ENCODE measurements at regions not wholly inside any gene's neighbourhood (a gene's known extent, or its start where the extent isn't known, plus 50 kb on each side); places are given as distances from the start of the nearest gene placed in this dataset.
A peak's percentile ranks its signal among the peaks of the same experiment; 100 is the strongest.
"Not testable (repeated sequence)": the region's sequence is repeated elsewhere in the genome, so short reads cannot be mapped to it uniquely, and the experiment has no call there.

DNA sequence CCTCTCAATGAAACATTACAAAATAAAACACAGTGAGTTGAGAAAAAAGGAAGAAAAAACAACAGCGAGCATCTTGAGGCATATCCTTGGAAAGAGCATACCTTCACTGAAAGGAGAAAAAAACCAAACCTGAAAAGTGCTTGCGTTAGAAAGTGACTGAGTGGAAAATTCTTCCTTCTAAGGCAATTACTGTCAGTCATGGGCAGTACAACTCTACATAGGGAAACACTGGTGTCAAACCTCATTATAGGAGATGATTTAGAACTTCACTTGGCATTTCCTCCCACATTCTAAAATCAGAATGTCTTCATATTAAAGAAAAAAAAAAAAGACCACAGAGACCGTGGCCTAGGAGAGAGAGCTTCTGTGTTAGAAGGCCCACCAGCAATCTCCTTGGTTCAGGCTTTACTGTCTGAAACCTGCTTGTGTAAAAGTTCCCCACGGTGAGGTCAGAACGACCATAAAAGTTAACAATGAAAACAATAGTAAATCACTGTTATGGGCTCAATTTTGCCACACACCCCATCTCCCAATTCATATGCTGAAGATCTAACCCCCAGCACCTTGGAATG lies 91.1 kb upstream of the CRY1 start:
- Histone ChIP-seq H3K9me2 (ENCODE audit: insufficient read depth) (no peaks in the 10 kb centered on the region), H3K4me2 (ENCODE audit: unreplicated experiment) (no peak overlapping the region), H3K36me3 (ENCODE audit: low read depth) (no peaks in the 10 kb centered on the region), H3K9ac (no peak overlapping the region), H3K27ac (no peak overlapping the region), H2AFZ (no peak overlapping the region), H3K79me2 (ENCODE audit: insufficient read depth) (no peaks in the 10 kb centered on the region), H3K9me3 (ENCODE audit: low read depth) (no peaks in the 10 kb centered on the region), H3K4me3 (no peak overlapping the region), H3K27me3 (replicated peaks; ENCODE audit: insufficient read depth) (peaks cover 12% of the 10 kb centered on the region), H4K20me1 (ENCODE audit: insufficient read depth) (no peaks in the 10 kb centered on the region), H3F3A (ENCODE audit: insufficient read depth) (no peaks in the 10 kb centered on the region), H3K4me1 (ENCODE audit: insufficient read depth) (no peaks in the 10 kb centered on the region)
- DNase-seq: no peak
- in situ Hi-C loops (cut with MboI): no loop called here
- 6 to 11% methylated on average over 5 of the region's 5 CpGs for WGBS, 2 experiments (ENCODE audit: low coverage in 1 of 2, low lambda C conversion rate in 2 of 2, missing lambda C conversion rate in 2 of 2)
- no peak for TF ChIP-seq EZH2 (IDR thresholded peaks at IDR 0.05; ENCODE audit: insufficient read depth, poor library complexity, severe bottlenecking)
- no peak for TF ChIP-seq EZH2phosphoT487 (IDR thresholded peaks at IDR 0.05; ENCODE audit: insufficient read depth, low read depth)

GRCh38 chr12:107196681-107197080 lies 103.3 kb upstream of the CRY1 start:
- Histone ChIP-seq H3K36me3 (ENCODE audit: low read depth) (no peaks in the 10 kb centered on the region), H3K27me3 (replicated peaks; ENCODE audit: insufficient read depth) (no peaks in the 10 kb centered on the region), H3F3A (ENCODE audit: insufficient read depth) (0 out of 2 replicates have a peak, but pooled peaks cover 7% of the 10 kb centered on the region), H2AFZ (no peak overlapping the region), H4K20me1 (ENCODE audit: insufficient read depth) (no peaks in the 10 kb centered on the region), H3K4me3 (no peak overlapping the region), H3K27ac (no peak overlapping the region), H3K79me2 (ENCODE audit: insufficient read depth) (no peaks in the 10 kb centered on the region), H3K9ac (no peak overlapping the region), H3K9me2 (ENCODE audit: insufficient read depth) (no peaks in the 10 kb centered on the region), H3K4me1 (ENCODE audit: insufficient read depth) (peaks cover 4% of the 10 kb centered on the region; the same call in 1 of the 2 replicates), H3K4me2 (ENCODE audit: unreplicated experiment) (no peak overlapping the region), H3K9me3 (ENCODE audit: low read depth) (no peaks in the 10 kb centered on the region)
- 28 to 30% methylated on average over 2 of the region's 2 CpGs for WGBS, 2 experiments (ENCODE audit: low coverage in 1 of 2, low lambda C conversion rate in 2 of 2, missing lambda C conversion rate in 2 of 2)
- no peak for TF ChIP-seq EZH2 (IDR thresholded peaks at IDR 0.05; ENCODE audit: insufficient read depth, poor library complexity, severe bottlenecking)
- no peak for TF ChIP-seq EZH2phosphoT487 (IDR thresholded peaks at IDR 0.05; ENCODE audit: insufficient read depth, low read depth)
- peak; percentile 56 for DNase-seq
- in situ Hi-C loops (cut with MboI): no loop called here

- Histone ChIP-seq H3K27ac (no peak overlapping the region), H3K4me2 (ENCODE audit: unreplicated experiment) (no peak overlapping the region), H2AFZ (no peak overlapping the region), H3K27me3 (replicated peaks; ENCODE audit: insufficient read depth) (no peaks in the 10 kb centered on the region), H3K4me1 (ENCODE audit: insufficient read depth) (peaks cover 4% of the 10 kb centered on the region; the same call in 1 of the 2 replicates), H3F3A (ENCODE audit: insufficient read depth) (0 out of 2 replicates have a peak, but pooled peaks cover 7% of the 10 kb centered on the region), H3K9me2 (ENCODE audit: insufficient read depth) (no peaks in the 10 kb centered on the region), H3K36me3 (ENCODE audit: low read depth) (no peaks in the 10 kb centered on the region), H3K9ac (no peak overlapping the region), H3K4me3 (no peak overlapping the region), H3K79me2 (ENCODE audit: insufficient read depth) (no peaks in the 10 kb centered on the region), H3K9me3 (ENCODE audit: low read depth) (no peaks in the 10 kb centered on the region), H4K20me1 (ENCODE audit: insufficient read depth) (no peaks in the 10 kb centered on the region)
- no peak for TF ChIP-seq EZH2phosphoT487 (IDR thresholded peaks at IDR 0.05; ENCODE audit: insufficient read depth, low read depth)
- no peak for TF ChIP-seq EZH2 (IDR thresholded peaks at IDR 0.05; ENCODE audit: insufficient read depth, poor library complexity, severe bottlenecking)
- 0 to 4% methylated on average over 1 of the region's 1 CpG for WGBS, 2 experiments (ENCODE audit: low coverage in 1 of 2, low lambda C conversion rate in 2 of 2, missing lambda C conversion rate in 2 of 2)
- in situ Hi-C loops (cut with MboI): no loop called here
- DNase-seq: peak; percentile 33
These were observed 107.0 kb upstream of the CRY1 start for GRCh38 chr12:107200394-107200793.

GRCh38 chr12:107207931-107208525 lies 114.7 kb upstream of the CRY1 start:
- Histone ChIP-seq H3K4me1 (ENCODE audit: insufficient read depth) (no peaks in the 10 kb centered on the region), H3K9me2 (ENCODE audit: insufficient read depth) (no peaks in the 10 kb centered on the region), H3K27me3 (replicated peaks; ENCODE audit: insufficient read depth) (no peaks in the 10 kb centered on the region; the same call in 1 of the 2 replicates), H3F3A (ENCODE audit: insufficient read depth) (no peaks in the 10 kb centered on the region), H3K36me3 (ENCODE audit: low read depth) (no peaks in the 10 kb centered on the region), H3K79me2 (ENCODE audit: insufficient read depth) (no peaks in the 10 kb centered on the region), H3K27ac (no peak overlapping the region), H3K9ac (no peak overlapping the region), H3K9me3 (ENCODE audit: low read depth) (no peaks in the 10 kb centered on the region), H2AFZ (no peak overlapping the region), H3K4me3 (no peak overlapping the region), H3K4me2 (ENCODE audit: unreplicated experiment) (no peak overlapping the region), H4K20me1 (ENCODE audit: insufficient read depth) (no peaks in the 10 kb centered on the region)
- 36 to 49% methylated on average over 4 of the region's 4 CpGs for WGBS, 2 experiments (ENCODE audit: low coverage in 1 of 2, low lambda C conversion rate in 2 of 2, missing lambda C conversion rate in 2 of 2)
- TF ChIP-seq EZH2 (IDR thresholded peaks at IDR 0.05; ENCODE audit: insufficient read depth, poor library complexity, severe bottlenecking): no peak
- TF ChIP-seq EZH2phosphoT487 (IDR thresholded peaks at IDR 0.05; ENCODE audit: insufficient read depth, low read depth): no peak
- peak; percentile 3 for DNase-seq
- in situ Hi-C loops (cut with MboI): no loop called here

GRCh38 chr12:107209700-107210099 lies 116.4 kb upstream of the CRY1 start:
- 68 to 71% methylated on average over 7 of the region's 7 CpGs for WGBS, 2 experiments (ENCODE audit: low coverage in 1 of 2, low lambda C conversion rate in 2 of 2, missing lambda C conversion rate in 2 of 2)
- H2AFZ ChIP-seq; H3K27me3 ChIP-seq (replicated peaks; ENCODE audit: insufficient read depth); DNase-seq; H3K36me3 ChIP-seq (ENCODE audit: low read depth); H3K4me3 ChIP-seq; H3K9ac ChIP-seq; H4K20me1 ChIP-seq (ENCODE audit: insufficient read depth); H3F3A ChIP-seq (ENCODE audit: insufficient read depth); H3K79me2 ChIP-seq (ENCODE audit: insufficient read depth); H3K27ac ChIP-seq; H3K9me3 ChIP-seq (ENCODE audit: low read depth); H3K4me1 ChIP-seq (ENCODE audit: insufficient read depth); in situ Hi-C loops (cut with MboI); H3K9me2 ChIP-seq (ENCODE audit: insufficient read depth); H3K4me2 ChIP-seq (ENCODE audit: unreplicated experiment): not testable (repeated sequence)

DNA sequence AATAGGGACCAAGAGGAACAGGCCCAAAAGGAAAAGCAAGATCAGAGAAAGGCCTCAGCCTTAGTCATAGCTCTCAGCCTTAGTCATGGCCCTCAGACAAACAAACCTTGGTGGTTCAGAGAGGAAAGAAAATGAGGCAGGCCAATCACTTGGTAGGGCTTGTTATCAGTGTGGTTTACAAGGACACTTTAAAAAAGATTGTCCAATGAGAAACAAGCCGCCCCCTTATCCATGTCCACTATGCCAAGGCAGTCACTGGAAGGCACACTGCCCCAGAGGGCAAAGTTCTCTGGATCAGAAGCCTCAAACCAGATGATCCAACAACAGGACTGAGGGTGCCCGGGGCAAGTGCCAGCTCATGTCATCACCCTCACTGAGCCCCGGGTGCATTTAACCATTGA lies 121.0 kb upstream of the CRY1 start:
- WGBS, 2 experiments (ENCODE audit: low coverage in 1 of 2, low lambda C conversion rate in 2 of 2, missing lambda C conversion rate in 2 of 2): 30 to 37% methylated on average over 3 of the region's 3 CpGs
- H3K27me3 ChIP-seq (replicated peaks; ENCODE audit: insufficient read depth); in situ Hi-C loops (cut with MboI); H3K79me2 ChIP-seq (ENCODE audit: insufficient read depth); H2AFZ ChIP-seq; H3K9ac ChIP-seq; H3K27ac ChIP-seq; H3K9me2 ChIP-seq (ENCODE audit: insufficient read depth); H3K4me2 ChIP-seq (ENCODE audit: unreplicated experiment); H3K9me3 ChIP-seq (ENCODE audit: low read depth); H3K4me1 ChIP-seq (ENCODE audit: insufficient read depth); H3K4me3 ChIP-seq; H3K36me3 ChIP-seq (ENCODE audit: low read depth); H4K20me1 ChIP-seq (ENCODE audit: insufficient read depth); H3F3A ChIP-seq (ENCODE audit: insufficient read depth): not testable (repeated sequence)
- peak; percentile 45 for DNase-seq

DNA sequence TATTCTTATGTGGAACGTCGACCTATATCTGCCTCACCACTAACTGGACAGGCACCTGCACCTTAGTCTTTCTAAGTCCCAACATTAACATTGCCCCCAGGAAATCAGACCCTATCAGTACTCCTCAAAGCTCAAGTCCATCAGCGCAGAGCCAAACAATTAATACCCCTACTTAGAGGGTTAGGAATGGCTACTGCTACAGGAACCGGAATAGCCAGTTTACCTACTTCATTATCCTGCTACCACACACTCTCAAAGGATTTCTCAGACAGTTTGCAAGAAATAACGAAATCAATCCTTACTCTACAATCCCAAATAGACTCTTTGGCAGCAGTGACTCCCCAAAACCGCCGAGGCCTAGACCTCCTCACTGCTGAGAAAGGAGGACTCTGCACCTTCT lies 123.1 kb upstream of the CRY1 start:
- in situ Hi-C loops (cut with MboI); DNase-seq: not testable (repeated sequence)
- 72 to 76% methylated on average over 7 of the region's 7 CpGs for WGBS, 2 experiments (ENCODE audit: low coverage in 1 of 2, low lambda C conversion rate in 2 of 2, missing lambda C conversion rate in 2 of 2)

More for the DNA sequence above, 123.1 kb upstream of the CRY1 start:
- H3F3A ChIP-seq (ENCODE audit: insufficient read depth); H3K79me2 ChIP-seq (ENCODE audit: insufficient read depth); H3K9ac ChIP-seq; H3K36me3 ChIP-seq (ENCODE audit: low read depth); H4K20me1 ChIP-seq (ENCODE audit: insufficient read depth); H3K9me2 ChIP-seq (ENCODE audit: insufficient read depth); H3K9me3 ChIP-seq (ENCODE audit: low read depth); H3K4me2 ChIP-seq (ENCODE audit: unreplicated experiment); H3K27ac ChIP-seq; H3K4me1 ChIP-seq (ENCODE audit: insufficient read depth); H2AFZ ChIP-seq; H3K4me3 ChIP-seq: not testable (repeated sequence)
- peaks cover 19% of the 10 kb centered on the region for H3K27me3 ChIP-seq (replicated peaks; ENCODE audit: insufficient read depth)

All from GM23248 (cell line).